T-helper 2 cell treated with Interferon-gamma antibody and Interleukin-4, amounts not matched to agents 5 μg/mL and 100 μg/mL, for 36 hours (primary cell): ENCODE measurements at regions not wholly inside any gene's neighbourhood (a gene's known extent, or its start where the extent isn't known, plus 50 kb on each side); places are given as distances from the start of the nearest gene placed in this dataset.

ENCODE experiments used
- DNase-seq: peaks from one replicate; pipeline ENCODE4 v3.0.0; 2021; ENCODE audit warnings: low spot score
- H3K27ac Mint-ChIP-seq: one replicate; pipeline ENCODE4 v1.8.0; 2021; ENCODE audit warnings: mild to moderate bottlenecking, mixed read lengths
- H3K27me3 Mint-ChIP-seq: one replicate; pipeline ENCODE4 v1.8.0; 2021; ENCODE audit warnings: low read depth, mixed read lengths
- H3K36me3 Mint-ChIP-seq: one replicate; pipeline ENCODE4 v1.8.0; 2021; ENCODE audit warnings: low read depth, mixed read lengths
- H3K4me1 Mint-ChIP-seq: one replicate; pipeline ENCODE4 v1.8.0; 2021; ENCODE audit warnings: low read depth, mixed read lengths
- H3K4me3 Mint-ChIP-seq: one replicate; pipeline ENCODE4 v1.8.0; 2022; ENCODE audit warnings: mild to moderate bottlenecking, moderate library complexity, mixed read lengths
- H3K9me3 Mint-ChIP-seq: one replicate; pipeline ENCODE4 v1.8.0; 2021; ENCODE audit warnings: mixed read lengths

GRCh38 chr17:65356536-65356935 lies 204.9 kb downstream of the AXIN2 start:
- Mint-ChIP-seq H3K4me1 (peaks cover 3% of the 10 kb centered on the region), H3K9me3 (no peaks in the 10 kb centered on the region), H3K27ac (no peak overlapping the region), H3K27me3 (peaks cover 5% of the 10 kb centered on the region), H3K4me3 (no peak overlapping the region), H3K36me3 (no peaks in the 10 kb centered on the region)
- DNase-seq = no peak

GRCh38 chr17:65355246-65355645 lies 206.2 kb downstream of the AXIN2 start:
- Mint-ChIP-seq H3K36me3 (no peaks in the 10 kb centered on the region), H3K27ac (no peak overlapping the region), H3K9me3 (no peaks in the 10 kb centered on the region), H3K4me3 (no peak overlapping the region), H3K4me1 (peaks cover 3% of the 10 kb centered on the region), H3K27me3 (peaks cover 9% of the 10 kb centered on the region)
- no peak for DNase-seq

- Mint-ChIP-seq H3K36me3 (no peaks in the 10 kb centered on the region), H3K27ac (no peak overlapping the region), H3K4me1 (no peaks in the 10 kb centered on the region), H3K9me3 (peaks cover 5% of the 10 kb centered on the region), H3K4me3 (no peak overlapping the region), H3K27me3 (peaks cover 15% of the 10 kb centered on the region)
- DNase-seq = no peak
Measured at GRCh38 chr17:65349916-65350315, 211.5 kb downstream of the AXIN2 start.

GRCh38 chr17:65346166-65346565 lies 209.0 kb downstream of the RGS9 start:
- H3K36me3 Mint-ChIP-seq = no peaks in the 10 kb centered on the region
- H3K4me1 Mint-ChIP-seq = no peaks in the 10 kb centered on the region
- peaks cover 8% of the 10 kb centered on the region for H3K27me3 Mint-ChIP-seq
- no peak overlapping the region for H3K27ac Mint-ChIP-seq
- DNase-seq = no peak
- H3K4me3 Mint-ChIP-seq = no peak overlapping the region
- H3K9me3 Mint-ChIP-seq = peaks cover 5% of the 10 kb centered on the region

GRCh38 chr17:65345261-65346005 lies 208.3 kb downstream of the RGS9 start:
- Mint-ChIP-seq H3K36me3 (no peaks in the 10 kb centered on the region), H3K4me1 (no peaks in the 10 kb centered on the region), H3K27ac (no peak overlapping the region), H3K27me3 (peaks cover 6% of the 10 kb centered on the region), H3K9me3 (peaks cover 5% of the 10 kb centered on the region), H3K4me3 (no peak overlapping the region)
- DNase-seq = no peak

GRCh38 chr17:65340401-65340800 lies 203.2 kb downstream of the RGS9 start:
- no peak for DNase-seq
- Mint-ChIP-seq H3K27me3 (no peaks in the 10 kb centered on the region), H3K4me1 (no peaks in the 10 kb centered on the region), H3K27ac (no peak overlapping the region), H3K9me3 (peaks cover 8% of the 10 kb centered on the region), H3K36me3 (no peaks in the 10 kb centered on the region), H3K4me3 (no peak overlapping the region)

GRCh38 chr17:65334406-65334805 lies 197.2 kb downstream of the RGS9 start:
- Mint-ChIP-seq H3K36me3 (no peaks in the 10 kb centered on the region), H3K27ac (no peak overlapping the region), H3K4me1 (no peaks in the 10 kb centered on the region), H3K4me3 (no peak overlapping the region), H3K9me3 (peaks cover 8% of the 10 kb centered on the region), H3K27me3 (peaks cover 3% of the 10 kb centered on the region)
- no peak for DNase-seq

- H3K9me3 Mint-ChIP-seq = peaks cover 5% of the 10 kb centered on the region
- no peak for DNase-seq
- no peaks in the 10 kb centered on the region for H3K4me1 Mint-ChIP-seq
- H3K36me3 Mint-ChIP-seq = no peaks in the 10 kb centered on the region
- peaks cover 3% of the 10 kb centered on the region for H3K27me3 Mint-ChIP-seq
- no peak overlapping the region for H3K27ac Mint-ChIP-seq
- no peak overlapping the region for H3K4me3 Mint-ChIP-seq
Measured at GRCh38 chr17:65332779-65333178, 195.6 kb downstream of the RGS9 start.

GRCh38 chr17:65332375-65332774 lies 195.2 kb downstream of the RGS9 start:
- no peak overlapping the region for H3K4me3 Mint-ChIP-seq
- H3K9me3 Mint-ChIP-seq = peaks cover 1% of the 10 kb centered on the region
- H3K36me3 Mint-ChIP-seq = no peaks in the 10 kb centered on the region
- H3K27ac Mint-ChIP-seq = no peak overlapping the region
- H3K4me1 Mint-ChIP-seq = no peaks in the 10 kb centered on the region
- no peak for DNase-seq
- H3K27me3 Mint-ChIP-seq = peaks cover 3% of the 10 kb centered on the region

GRCh38 chr17:65328567-65328966 lies 191.4 kb downstream of the RGS9 start:
- Mint-ChIP-seq H3K36me3 (no peaks in the 10 kb centered on the region), H3K27me3 (peaks cover 5% of the 10 kb centered on the region), H3K4me3 (no peak overlapping the region), H3K4me1 (no peaks in the 10 kb centered on the region), H3K27ac (no peak overlapping the region), H3K9me3 (no peaks in the 10 kb centered on the region)
- DNase-seq = peak; percentile 1

- Mint-ChIP-seq H3K4me1 (no peaks in the 10 kb centered on the region), H3K27ac (no peak overlapping the region), H3K4me3 (no peak overlapping the region), H3K27me3 (peaks cover 7% of the 10 kb centered on the region), H3K36me3 (no peaks in the 10 kb centered on the region), H3K9me3 (no peaks in the 10 kb centered on the region)
- no peak for DNase-seq
Measured at GRCh38 chr17:65324611-65325342, 187.6 kb downstream of the RGS9 start.

GRCh38 chr17:65323049-65323448 lies 185.9 kb downstream of the RGS9 start:
- Mint-ChIP-seq H3K27me3 (peaks cover 10% of the 10 kb centered on the region), H3K9me3 (no peaks in the 10 kb centered on the region), H3K36me3 (no peaks in the 10 kb centered on the region), H3K27ac (no peak overlapping the region), H3K4me1 (no peaks in the 10 kb centered on the region), H3K4me3 (no peak overlapping the region)
- no peak for DNase-seq

GRCh38 chr17:65320820-65321219 lies 183.7 kb downstream of the RGS9 start:
- H3K36me3 Mint-ChIP-seq = no peaks in the 10 kb centered on the region
- DNase-seq = no peak
- H3K27ac Mint-ChIP-seq = no peak overlapping the region
- peaks cover 18% of the 10 kb centered on the region for H3K27me3 Mint-ChIP-seq
- no peak overlapping the region for H3K4me3 Mint-ChIP-seq
- H3K4me1 Mint-ChIP-seq = peaks cover 4% of the 10 kb centered on the region
- no peaks in the 10 kb centered on the region for H3K9me3 Mint-ChIP-seq

- H3K4me3 Mint-ChIP-seq = no peak overlapping the region
- no peak overlapping the region for H3K27ac Mint-ChIP-seq
- H3K36me3 Mint-ChIP-seq = no peaks in the 10 kb centered on the region
- DNase-seq = no peak
- peaks cover 47% of the 10 kb centered on the region for H3K27me3 Mint-ChIP-seq
- H3K4me1 Mint-ChIP-seq = peaks cover 12% of the 10 kb centered on the region
- no peaks in the 10 kb centered on the region for H3K9me3 Mint-ChIP-seq
Measured at GRCh38 chr17:65314212-65314611, 177.0 kb downstream of the RGS9 start.
